Body of pancreas (tissue), 4 donors: ENCODE measurements at regions not wholly inside any gene's neighbourhood (a gene's known extent, or its start where the extent isn't known, plus 50 kb on each side); places are given as distances from the start of the nearest gene placed in this dataset.

ENCODE experiments used
- ATAC-seq: fragments of 150-250 bp; one replicate; pipeline ENCODE4 v1.9.1; 2016
- DNase-seq, 4 donors: peaks; one replicate each; pipeline ENCODE4 v3.0.0-alpha.2; 2019
- H3K27ac ChIP-seq, 4 donors: fragments of 200-600 bp; sonication (generic); 1 replicate in 3 of 4; 2 replicates in 1 of 4; pipeline versions ENCODE4 v1.5.1 to v1.6.1; 2016 to 2019; ENCODE audit warnings: mild to moderate bottlenecking in 1 of 4, mixed read lengths in 1 of 4, moderate library complexity in 1 of 4
- H3K27me3 ChIP-seq, 2 donors: fragments of 200-600 bp; sonication (generic); one replicate each; pipeline ENCODE4 v1.6.0; 2016; ENCODE audit warnings: mild to moderate bottlenecking in 1 of 2
- H3K36me3 ChIP-seq, 2 donors: fragments of 200-600 bp; sonication (generic); replicated peaks in 1 of 2; 2 replicates each; pipeline ENCODE4 v1.5.1; 2016; ENCODE audit warnings: low read depth in 2 of 2; ENCODE audit not compliant: insufficient read depth in 1 of 2
- H3K4me1 ChIP-seq: fragments of 200-600 bp; sonication (generic); one replicate; pipeline ENCODE4 v1.6.0; 2016
- H3K4me3 ChIP-seq, 2 donors: fragments of 200-600 bp; sonication (generic); 1 replicate in 1 of 2; 2 replicates in 1 of 2; pipeline ENCODE4 v1.5.1; 2016 to 2019
- H3K9me3 ChIP-seq, 3 donors: fragments of 200-600 bp; sonication (generic); 1 replicate in 2 of 3; 2 replicates in 1 of 3; pipeline ENCODE4 v1.5.1; 2016
- POLR2A ChIP-seq, 3 donors: fragments of 450-650 bp; IDR thresholded peaks; one replicate each; pipeline ENCODE4 v1.6.1; 2016; ENCODE audit warnings: antibody characterized with exemption in 3 of 3, mild to moderate bottlenecking in 2 of 3
- WGBS, 2 donors: methylation state at CpG; one replicate each; pipeline ENCODE4 v1.1.5; 2017; 5-methylcytosine and 5-hydroxymethylcytosine counted together
- intact Hi-C: fragments of 100-400 bp; cut with DNase I; formaldehyde crosslinking; loops from one replicate; pipeline ENCODE4 v1.15.1; 2023
- TF ChIP-seq, protein P1 (sequence below), 7 experiments: fragments of 450-650 bp in 4 of 7; fragments of 200-600 bp in 3 of 7; sonication (generic) in 3 of 7; IDR thresholded peaks; one replicate each; pipeline ENCODE4 v1.5.1; 2016 to 2019; ENCODE audit warnings: antibody characterized with exemption in 7 of 7

DNA sequence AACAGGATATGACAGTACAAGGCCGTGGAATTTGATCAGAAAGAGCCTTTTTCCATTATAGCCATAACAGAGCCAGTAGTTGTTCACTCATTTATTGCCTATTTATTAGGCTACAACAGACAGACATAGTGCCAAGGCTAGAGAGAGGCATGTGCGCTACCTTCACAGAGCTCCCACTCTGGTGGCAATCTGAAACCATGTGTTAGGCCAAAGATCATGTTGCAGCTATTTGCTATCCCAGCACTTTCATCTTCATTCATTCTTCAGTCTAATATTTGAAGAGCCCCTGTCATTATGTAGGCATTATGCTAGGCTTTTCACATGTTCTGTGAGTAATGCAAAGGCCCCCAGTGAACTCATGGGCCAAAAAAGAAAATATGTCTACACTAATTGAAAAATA, 404.8 kb downstream of the IGSF11 start:
- H3K27me3 ChIP-seq, result no peaks in the 10 kb centered on the region
- no peak for TF ChIP-seq POLR2A (IDR thresholded peaks at IDR 0.05)
- TF ChIP-seq, protein P1, sequence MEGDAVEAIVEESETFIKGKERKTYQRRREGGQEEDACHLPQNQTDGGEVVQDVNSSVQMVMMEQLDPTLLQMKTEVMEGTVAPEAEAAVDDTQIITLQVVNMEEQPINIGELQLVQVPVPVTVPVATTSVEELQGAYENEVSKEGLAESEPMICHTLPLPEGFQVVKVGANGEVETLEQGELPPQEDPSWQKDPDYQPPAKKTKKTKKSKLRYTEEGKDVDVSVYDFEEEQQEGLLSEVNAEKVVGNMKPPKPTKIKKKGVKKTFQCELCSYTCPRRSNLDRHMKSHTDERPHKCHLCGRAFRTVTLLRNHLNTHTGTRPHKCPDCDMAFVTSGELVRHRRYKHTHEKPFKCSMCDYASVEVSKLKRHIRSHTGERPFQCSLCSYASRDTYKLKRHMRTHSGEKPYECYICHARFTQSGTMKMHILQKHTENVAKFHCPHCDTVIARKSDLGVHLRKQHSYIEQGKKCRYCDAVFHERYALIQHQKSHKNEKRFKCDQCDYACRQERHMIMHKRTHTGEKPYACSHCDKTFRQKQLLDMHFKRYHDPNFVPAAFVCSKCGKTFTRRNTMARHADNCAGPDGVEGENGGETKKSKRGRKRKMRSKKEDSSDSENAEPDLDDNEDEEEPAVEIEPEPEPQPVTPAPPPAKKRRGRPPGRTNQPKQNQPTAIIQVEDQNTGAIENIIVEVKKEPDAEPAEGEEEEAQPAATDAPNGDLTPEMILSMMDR (IDR thresholded peaks at IDR 0.05), result no peak
- H3K4me3 ChIP-seq, result no peak overlapping the region
- no peaks in the 10 kb centered on the region for H3K36me3 ChIP-seq
- H3K9me3 ChIP-seq, result no peaks in the 10 kb centered on the region
- no peak overlapping the region for H3K27ac ChIP-seq
- ATAC-seq (no peak), DNase-seq (no peak)
- intact Hi-C loops, result no loop called here
- H3K4me1 ChIP-seq, result no peaks in the 10 kb centered on the region
- WGBS, 2 donors, result 78 to 97% methylated on average over 2 of the region's 2 CpGs

DNA sequence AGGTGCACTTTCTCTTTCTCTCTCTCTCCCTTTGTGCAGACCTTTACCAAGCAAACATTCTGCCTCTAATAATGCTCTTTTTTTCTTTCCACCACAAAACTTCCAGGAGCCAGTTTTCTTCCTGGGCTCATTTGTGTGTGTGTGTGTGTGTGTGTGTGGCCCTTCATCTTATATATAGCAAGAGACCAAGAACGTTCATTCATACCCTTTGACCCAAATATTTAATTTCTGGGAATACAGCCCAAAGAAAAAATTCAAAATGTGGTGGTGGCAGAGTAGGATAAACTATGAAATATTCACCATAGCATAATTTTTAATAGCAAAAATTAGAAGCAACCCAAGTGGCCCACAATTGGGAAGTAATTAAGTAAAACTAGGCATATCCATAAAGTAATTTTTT, 398.9 kb downstream of the IGSF11 start:
- WGBS, 2 donors, result 24 to 27% methylated on average over 1 of the region's 1 CpG

GRCh38 chr3:118636841-118637240, 397.8 kb downstream of the IGSF11 start:
- Histone ChIP-seq H3K36me3 (no peaks in the 10 kb centered on the region), H3K27me3 (peaks cover 0 to under 1% of the 10 kb centered on the region in 2 donors), H3K27ac (no peak overlapping the region), H3K4me3 (no peak overlapping the region), H3K4me1 (no peaks in the 10 kb centered on the region), H3K9me3 (no peaks in the 10 kb centered on the region)
- WGBS, 2 donors, result 49 to 50% methylated on average over 4 of the region's 4 CpGs
- ATAC-seq (no peak), DNase-seq (no peak)
- TF ChIP-seq POLR2A (IDR thresholded peaks at IDR 0.05), result no peak
- TF ChIP-seq, protein P1 (IDR thresholded peaks at IDR 0.05), result no peak
- intact Hi-C loops, result no loop called here

More for the DNA sequence above, 398.9 kb downstream of the IGSF11 start:
- no peak for ATAC-seq
- intact Hi-C loops, result no loop called here
- no peaks in the 10 kb centered on the region for H3K27me3 ChIP-seq
- H3K36me3 ChIP-seq, result no peaks in the 10 kb centered on the region
- H3K4me1 ChIP-seq, result no peaks in the 10 kb centered on the region
- H3K4me3 ChIP-seq, result no peak overlapping the region
- DNase-seq, result no peak
- H3K9me3 ChIP-seq, result no peaks in the 10 kb centered on the region
- TF ChIP-seq, protein P1 (IDR thresholded peaks at IDR 0.05), result no peak
- TF ChIP-seq POLR2A (IDR thresholded peaks at IDR 0.05), result no peak
- H3K27ac ChIP-seq, result no peak overlapping the region

- Histone ChIP-seq H3K4me3 (no peak overlapping the region), H3K36me3 (no peaks in the 10 kb centered on the region), H3K27ac (no peak overlapping the region), H3K4me1 (no peaks in the 10 kb centered on the region), H3K9me3 (no peaks in the 10 kb centered on the region), H3K27me3 (peaks cover 0 to 3% of the 10 kb centered on the region in 2 donors)
- no peak for TF ChIP-seq POLR2A (IDR thresholded peaks at IDR 0.05)
- TF ChIP-seq, protein P1 (IDR thresholded peaks at IDR 0.05), result no peak
- WGBS, 2 donors, result 51 to 53% methylated on average over 9 of the region's 9 CpGs
- ATAC-seq (no peak), DNase-seq (no peak)
- intact Hi-C loops, result no loop called here
These were observed 396.8 kb downstream of the IGSF11 start for GRCh38 chr3:118637846-118638245.

DNA sequence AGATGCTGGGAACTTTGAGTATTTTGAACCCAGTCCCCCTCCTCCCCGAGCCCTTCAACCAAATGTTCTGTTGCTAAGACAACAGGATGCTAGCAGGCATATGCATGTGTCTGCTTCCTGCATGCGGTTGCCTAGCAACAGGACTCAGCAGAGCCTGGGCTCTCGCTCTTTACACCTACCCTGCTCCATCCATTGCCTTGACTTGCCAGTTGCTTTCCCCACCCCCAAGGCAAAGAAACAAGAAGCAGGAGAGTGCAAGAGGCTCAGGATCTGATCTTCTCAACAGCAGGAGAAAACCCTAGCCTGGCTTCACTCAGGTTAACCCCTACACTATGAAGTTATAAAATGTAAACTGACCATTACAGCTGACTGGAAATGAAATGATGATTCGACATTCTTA, 393.0 kb downstream of the IGSF11 start:
- Histone ChIP-seq H3K27ac (no peak overlapping the region), H3K9me3 (no peaks in the 10 kb centered on the region), H3K27me3 (peaks cover 0 to 3% of the 10 kb centered on the region in 2 donors), H3K36me3 (no peaks in the 10 kb centered on the region), H3K4me3 (no peak overlapping the region), H3K4me1 (no peaks in the 10 kb centered on the region)
- WGBS, 2 donors, result 13 to 19% methylated on average over 4 of the region's 4 CpGs
- intact Hi-C loops, result no loop called here
- ATAC-seq, result no peak
- peak in 3 of 4 donors; percentile 21 to 35 (median 27) for DNase-seq
- TF ChIP-seq, protein P1 (IDR thresholded peaks at IDR 0.05), result no peak
- no peak for TF ChIP-seq POLR2A (IDR thresholded peaks at IDR 0.05)
